ENCODE measurements at regions not wholly inside any gene's neighbourhood (a gene's known extent, or its start where the extent isn't known, plus 50 kb on each side); places are given as distances from the start of the nearest gene placed in this dataset.

DNA sequence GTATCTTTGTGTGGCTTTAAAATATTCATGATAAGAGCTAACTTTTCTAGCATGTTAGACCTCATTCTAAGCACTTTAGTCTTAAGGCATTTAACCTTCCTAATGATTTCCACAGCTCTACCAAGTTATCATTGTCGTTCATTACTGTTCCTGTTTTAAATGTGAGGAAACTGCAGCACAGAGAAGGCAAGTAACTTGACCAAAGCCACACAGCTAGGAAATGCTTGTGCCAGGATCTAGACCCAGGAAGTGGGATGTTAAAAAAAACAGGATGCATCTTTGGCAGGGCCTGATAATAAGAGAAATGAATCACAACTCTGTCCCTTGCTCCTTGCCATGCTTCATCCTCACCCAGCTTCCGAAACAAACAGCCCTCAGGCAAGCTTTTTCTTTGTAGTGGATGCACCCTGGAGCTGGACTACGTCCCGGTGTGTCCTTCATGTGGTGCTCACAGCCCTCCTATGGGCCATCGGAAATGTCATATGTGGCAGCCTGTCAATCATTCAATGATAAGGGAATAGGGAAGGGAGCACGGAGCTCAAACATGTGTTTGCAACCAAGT, 196.9 kb upstream of the RREB1 start:
- DNase-seq (ENCODE audit: extremely low read depth in 1 of 2, low read depth in 1 of 2) = no peak

DNA sequence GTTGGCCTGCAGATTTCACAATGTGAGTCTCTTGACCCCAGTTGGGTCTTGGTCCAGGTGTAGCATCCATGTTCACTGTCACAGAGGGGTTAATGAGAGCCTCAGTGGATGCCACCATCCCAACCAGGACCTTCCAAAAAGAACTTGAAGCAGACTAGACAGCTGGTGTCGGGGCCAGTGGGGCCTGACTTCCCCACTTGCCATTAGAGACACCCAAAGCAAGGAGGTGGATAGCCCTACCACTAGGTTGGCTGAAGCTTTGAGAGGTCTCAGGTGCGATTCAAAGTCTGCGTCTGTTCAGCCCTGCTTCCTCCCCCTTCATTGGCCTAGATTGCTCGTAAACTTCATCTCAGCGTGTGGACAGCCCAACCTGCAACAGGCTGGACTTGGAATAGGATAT, 196.4 kb upstream of the RREB1 start:
- DNase-seq (ENCODE audit: extremely low read depth in 1 of 2, low read depth in 1 of 2) = no peak

DNA sequence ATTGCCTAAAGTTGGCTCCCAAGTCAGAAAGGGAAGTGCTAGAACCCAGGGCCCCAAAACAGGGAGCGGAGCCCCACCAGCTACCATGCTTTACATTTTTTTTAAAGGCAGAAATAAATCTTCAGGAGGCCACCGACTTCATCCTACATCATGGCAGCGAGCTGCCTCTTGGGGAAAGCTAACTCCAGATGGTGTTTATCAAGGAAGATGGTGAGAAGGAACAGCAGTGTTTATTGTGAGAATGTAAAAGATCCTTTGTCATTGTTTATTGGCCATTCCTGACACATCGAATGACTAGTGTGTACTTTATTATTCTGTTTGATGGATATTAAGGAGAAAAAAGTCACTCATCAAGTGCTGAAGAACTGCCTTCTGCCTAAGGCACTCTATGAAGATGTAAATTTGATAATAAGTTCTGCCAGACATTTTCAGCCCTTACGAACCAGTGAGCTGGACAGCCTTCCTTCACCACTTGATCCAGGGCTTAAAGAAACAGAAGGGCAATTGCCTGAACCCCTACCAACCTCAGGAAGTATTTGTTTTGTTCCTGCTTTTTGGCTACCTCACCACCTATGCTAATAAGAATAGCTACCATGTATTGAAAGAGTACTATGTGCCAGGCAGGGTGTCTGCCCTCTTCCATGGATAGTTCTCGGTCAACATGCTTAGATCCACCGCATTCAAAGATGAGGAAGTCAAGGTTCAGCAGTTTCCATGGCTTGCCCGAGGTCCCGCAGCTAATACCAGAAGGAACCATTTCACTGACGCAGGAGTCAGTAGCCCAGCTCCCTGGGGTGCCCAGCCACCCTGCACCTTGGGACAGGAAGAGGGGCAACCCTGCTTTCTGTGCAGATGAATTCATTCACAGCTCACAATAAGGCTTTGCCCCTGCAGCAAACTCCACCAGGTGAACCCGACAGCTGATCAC, 194.7 kb upstream of the RREB1 start:
- no peak for DNase-seq (ENCODE audit: extremely low read depth in 1 of 2, low read depth in 1 of 2)

DNA sequence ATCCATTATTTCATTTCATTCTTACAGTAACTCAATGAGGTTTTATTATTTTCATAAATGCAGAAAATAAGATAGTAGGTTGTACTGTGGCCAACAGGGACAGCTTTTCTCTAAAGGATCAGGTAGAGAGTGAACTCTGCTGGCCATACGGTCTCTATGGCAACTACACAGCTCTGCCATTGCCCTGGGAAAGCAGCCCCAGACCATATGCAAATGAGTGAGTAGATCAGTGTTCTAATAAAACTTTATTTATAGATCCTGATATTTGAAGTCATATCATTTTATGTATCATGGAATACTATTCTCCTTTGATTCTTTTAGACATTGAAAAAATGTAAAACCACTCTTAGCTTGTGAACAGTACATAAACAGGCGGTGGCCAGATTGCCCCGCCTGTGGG, 192.5 kb upstream of the RREB1 start:
- DNase-seq (ENCODE audit: extremely low read depth in 1 of 2, low read depth in 1 of 2) = no peak

DNA sequence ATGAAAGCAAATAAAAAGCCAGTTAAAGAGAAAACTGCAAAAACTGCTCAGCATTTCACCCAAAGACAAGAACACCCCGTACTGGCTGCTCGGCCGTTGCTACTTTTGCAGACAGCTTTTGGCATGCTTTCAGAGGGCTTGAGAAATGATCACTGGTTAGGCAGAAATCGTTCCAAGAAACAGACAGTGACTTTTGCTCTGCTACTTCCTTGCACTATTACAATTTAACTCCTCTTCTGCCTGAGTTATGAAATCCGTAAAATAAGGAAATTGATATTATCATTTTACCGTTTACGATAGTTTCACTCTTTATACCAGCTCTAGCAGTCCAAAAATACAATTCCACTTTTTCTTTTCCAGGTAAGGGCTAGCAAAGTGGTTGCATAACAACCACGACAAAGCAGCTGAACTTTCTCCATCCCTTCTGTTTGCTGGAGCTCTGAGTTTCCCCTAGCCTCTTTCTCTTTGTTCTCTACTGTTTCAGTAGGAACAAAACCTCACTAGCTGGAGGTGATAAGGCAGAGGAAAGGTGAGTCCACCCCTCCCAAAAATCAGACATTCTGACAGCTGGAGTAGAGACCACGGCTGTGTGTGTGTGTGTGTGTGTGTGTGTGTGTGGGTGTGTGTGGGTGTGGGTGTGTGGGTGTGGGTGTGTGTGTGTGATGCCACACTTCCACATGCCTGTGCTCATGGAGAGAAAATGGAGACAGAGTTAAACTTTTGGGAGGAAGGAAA, 191.8 kb upstream of the RREB1 start:
- no peak for DNase-seq (ENCODE audit: extremely low read depth in 1 of 2, low read depth in 1 of 2)

DNA sequence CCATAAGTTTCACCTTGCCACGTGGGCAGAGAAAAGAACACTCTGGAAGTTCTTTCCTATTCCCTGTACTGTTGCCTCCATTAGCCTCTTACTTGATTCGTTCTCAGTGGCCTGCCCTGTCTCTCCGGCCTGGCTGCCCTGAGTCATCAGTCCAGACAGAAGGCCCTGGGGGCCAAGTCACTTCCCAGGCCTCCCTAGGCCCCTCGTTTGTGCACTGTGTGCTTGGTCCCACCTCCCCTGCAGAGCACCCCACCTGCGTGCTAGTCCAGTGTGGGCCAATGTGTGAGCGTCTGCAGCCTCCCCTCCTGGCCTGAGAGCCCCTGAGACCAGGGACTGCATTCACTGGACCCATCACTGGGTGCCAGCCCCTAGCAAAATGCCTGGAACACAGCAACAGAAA, 191.2 kb upstream of the RREB1 start:
- DNase-seq (ENCODE audit: extremely low read depth in 1 of 2, low read depth in 1 of 2) = no peak

DNA sequence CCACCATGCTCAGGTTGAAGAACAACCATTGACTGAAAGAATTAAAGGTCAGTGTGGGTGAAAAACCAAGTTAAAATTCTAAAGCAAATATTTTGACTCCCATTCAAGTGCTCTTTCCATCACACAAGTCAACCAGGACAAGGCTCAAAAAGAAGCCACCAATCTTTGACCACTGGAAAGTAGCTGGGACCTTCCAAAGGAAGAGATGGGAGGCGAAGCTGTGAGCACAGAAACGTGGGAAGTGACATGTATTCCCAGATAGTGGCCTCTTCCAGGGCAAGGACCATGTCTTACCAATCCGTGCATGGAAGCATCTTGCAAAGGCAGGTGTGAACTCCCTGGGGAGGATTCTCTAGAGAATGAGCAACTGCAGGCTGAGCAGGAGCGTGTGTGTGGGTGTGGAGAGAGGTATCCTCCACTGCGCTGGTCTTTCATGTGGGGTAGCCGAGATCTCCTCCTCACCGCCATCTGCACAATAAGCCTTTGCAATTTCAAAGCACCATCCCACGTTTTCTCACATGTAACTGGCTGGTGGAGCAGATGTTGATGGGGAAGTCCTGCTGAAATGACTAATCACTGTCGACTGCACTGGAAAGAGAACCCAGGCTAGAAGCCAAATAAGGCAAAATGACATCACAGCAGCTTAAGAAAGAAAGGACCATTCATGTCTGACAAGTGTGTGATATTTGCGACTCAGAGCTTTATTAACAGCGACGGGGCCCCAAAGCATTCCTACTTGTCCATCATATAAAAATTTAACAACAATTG, 189.4 kb upstream of the RREB1 start:
- DNase-seq (ENCODE audit: extremely low read depth in 1 of 2, low read depth in 1 of 2) = peak; percentile 59 to 82

DNA sequence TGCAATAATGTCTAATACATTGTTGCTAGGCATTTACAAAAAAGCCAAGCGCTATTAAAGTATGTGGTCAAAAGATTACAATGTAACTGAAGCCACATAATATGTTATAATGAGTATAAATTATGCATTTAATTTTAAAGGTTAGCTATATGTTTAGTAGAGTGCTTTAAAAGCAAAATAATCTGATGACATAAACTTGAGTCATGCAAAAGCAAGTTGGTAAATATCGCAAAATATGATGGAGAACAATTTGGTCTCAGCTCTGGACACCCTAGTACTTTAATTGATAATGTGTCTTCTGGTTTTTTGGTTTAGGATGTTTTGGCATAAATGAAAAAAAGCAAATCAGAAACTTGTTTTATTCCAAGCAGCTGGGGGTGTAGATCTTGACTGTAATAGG, 188.6 kb upstream of the RREB1 start:
- DNase-seq (ENCODE audit: extremely low read depth in 1 of 2, low read depth in 1 of 2) = no peak

DNA sequence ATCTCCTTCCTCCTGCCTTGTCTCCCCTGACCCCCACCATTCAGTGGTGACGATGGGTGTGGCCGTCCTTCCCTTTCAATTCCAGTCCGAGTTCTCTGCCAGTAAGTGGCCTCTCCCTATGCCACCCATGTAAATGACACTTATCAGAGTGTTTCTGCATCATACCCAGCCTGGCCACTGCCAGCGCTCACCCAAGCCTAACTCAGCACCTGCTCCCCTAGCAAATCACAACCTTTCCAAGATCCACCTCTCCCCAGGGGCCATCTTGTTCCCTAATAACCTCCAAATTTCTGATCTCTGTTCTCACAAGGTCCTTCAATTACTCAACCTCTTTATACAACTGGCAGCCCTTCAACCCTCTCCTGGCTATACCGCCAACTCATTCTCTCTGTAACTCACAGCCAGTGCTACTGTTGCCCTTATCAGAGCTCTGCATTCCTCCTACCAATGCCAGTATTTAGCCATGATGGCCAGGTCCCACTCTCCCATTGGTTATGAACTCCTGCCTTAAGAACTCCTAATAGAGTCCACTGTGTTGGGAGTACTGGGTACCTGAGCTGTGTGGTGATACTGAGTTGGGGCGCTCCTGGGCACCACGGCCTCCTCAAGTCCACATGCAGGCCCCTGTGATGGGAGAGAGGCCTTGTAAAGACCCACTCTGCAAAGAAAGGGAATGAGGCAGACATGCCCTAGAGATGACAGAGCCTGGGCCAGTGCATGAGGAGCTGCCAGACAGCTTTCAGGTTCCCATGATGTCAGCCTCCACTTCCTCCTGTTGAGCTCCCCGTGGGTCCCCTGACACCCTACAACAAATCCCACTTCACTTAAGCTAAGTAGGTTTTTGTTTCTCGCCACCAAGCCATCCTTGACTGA, 187.4 kb upstream of the RREB1 start:
- no peak for DNase-seq (ENCODE audit: extremely low read depth in 1 of 2, low read depth in 1 of 2)

DNA sequence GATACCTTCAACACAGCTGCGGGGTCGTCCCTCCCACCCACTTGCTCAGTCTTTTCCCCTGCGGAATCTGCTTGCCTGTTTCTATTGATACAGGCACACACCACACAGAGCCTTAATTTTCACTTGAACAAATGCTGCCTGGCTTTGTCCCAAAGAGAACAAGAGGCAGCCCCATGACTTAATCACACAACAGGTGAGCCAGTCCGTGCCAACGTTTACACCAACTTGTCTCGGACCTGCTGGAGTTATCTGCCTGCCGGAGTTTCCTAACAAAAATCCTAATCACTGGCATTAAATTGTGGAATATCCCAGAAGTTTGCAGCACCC, 186.8 kb upstream of the RREB1 start:
- no peak for DNase-seq (ENCODE audit: extremely low read depth in 1 of 2, low read depth in 1 of 2)

DNA sequence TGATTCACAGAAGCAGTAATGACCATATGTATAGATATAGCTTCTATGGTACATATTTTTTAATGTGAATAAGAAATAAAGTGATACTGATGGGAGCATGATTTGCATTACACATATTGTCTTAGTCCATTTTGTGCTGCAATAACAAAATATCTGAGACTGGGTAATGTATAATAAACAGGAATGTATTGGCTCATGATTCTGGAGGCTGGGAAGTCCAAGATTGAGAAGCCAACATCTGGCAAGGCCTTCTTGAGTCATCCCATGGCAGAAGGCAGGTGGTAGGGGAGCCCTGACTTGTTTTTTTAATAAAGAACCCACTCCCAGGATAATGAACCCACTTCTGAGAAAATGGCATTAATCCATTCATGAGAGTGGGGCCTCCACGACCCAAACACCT, 185.6 kb upstream of the RREB1 start:
- DNase-seq (ENCODE audit: extremely low read depth in 1 of 2, low read depth in 1 of 2) = no peak

DNA sequence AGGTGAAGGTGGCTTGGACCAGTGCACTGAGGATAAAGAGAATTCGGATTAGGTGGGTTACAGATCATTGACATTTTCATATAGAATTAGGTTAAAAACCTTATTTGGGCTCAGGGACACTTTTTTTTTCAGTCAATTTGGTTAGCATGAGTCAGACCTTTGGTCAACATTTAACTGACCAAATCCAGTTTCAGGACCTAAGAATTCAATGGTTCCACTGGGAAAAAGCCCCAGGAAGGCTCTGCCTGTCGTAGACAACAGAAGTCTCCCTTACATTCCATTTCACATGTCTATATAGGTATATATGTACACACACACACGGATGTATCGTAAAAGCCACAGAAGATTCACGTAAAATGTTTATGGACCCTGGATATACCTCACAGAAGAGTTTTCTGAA, 184.2 kb upstream of the RREB1 start:
- DNase-seq (ENCODE audit: extremely low read depth in 1 of 2, low read depth in 1 of 2) = no peak

DNA sequence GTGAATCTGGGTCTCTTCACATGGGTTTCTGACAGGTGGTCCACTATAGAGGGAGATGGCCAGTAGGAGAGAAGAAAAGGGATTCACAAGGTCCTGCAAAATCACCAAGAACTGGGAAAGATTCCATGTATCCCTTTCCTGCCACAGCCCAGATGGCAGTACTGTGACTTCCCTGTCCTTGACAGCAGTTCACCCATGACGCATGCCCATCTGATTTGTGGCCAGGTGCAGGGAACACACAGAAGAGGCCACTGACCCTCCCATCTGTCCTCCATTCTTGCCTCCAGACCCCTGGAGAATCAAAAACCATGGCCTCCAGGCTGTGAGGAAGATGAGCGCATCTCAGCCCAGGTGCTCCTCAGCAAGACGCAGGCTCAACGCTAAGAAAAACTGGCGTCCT, 183.1 kb upstream of the RREB1 start:
- no peak for DNase-seq (ENCODE audit: extremely low read depth in 1 of 2, low read depth in 1 of 2)

DNA sequence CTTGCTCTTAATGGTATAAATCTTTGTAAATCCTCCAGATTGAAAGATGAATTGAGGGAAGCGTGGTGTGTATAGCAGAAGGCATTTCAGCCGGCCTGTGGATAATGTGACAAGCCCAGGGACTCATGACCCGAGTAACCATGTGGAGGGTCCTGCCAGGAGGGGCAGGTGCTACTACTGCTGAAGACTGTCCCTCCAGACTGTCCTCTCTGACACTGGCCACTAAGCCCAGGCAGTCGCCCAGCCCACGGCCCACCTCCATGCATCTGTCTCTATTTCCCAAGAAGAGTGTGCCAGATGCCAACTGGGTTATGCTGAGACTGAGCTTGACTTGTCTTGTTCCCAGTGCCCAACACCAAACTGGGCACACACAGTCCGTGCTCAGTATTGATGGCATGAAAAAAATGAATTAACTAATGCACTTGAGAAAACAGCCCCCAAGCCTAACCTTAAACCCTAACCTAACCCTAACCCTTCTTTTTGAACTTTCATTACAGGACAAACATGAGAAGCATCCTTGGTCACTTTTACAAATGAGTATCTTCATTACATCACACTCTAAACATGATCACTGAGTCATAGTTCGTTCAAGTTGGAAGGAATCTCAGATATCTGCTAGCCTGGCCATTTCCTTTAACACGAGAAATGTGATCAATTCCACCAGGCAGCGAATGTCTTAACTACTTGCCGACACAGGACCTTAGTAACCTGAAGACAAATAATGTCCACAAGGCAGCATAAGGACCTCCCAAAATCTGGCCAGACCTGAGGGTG, 182.2 kb upstream of the RREB1 start:
- no peak for DNase-seq (ENCODE audit: extremely low read depth in 1 of 2, low read depth in 1 of 2)

DNA sequence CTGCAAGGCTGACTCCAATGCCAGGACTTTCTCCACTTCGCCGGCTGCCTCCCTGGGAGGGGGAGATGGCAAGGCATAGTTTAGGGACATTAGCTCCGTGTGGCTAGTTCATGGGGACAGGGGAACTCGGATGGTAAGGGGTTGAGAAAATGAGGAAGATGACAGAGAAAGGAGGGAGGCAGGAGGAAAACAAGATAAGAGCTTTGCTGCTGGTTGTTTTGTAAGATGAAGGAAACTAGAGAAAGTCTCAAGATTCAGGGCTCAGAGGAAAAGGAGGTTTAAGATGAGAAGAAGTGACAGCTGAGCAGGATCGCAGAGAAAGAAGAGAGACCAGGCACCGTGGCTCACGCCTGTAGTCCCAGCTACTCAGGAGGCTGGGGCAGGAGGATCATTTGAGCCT, 180.9 kb upstream of the RREB1 start:
- DNase-seq (ENCODE audit: extremely low read depth in 1 of 2, low read depth in 1 of 2) = no peak

DNA sequence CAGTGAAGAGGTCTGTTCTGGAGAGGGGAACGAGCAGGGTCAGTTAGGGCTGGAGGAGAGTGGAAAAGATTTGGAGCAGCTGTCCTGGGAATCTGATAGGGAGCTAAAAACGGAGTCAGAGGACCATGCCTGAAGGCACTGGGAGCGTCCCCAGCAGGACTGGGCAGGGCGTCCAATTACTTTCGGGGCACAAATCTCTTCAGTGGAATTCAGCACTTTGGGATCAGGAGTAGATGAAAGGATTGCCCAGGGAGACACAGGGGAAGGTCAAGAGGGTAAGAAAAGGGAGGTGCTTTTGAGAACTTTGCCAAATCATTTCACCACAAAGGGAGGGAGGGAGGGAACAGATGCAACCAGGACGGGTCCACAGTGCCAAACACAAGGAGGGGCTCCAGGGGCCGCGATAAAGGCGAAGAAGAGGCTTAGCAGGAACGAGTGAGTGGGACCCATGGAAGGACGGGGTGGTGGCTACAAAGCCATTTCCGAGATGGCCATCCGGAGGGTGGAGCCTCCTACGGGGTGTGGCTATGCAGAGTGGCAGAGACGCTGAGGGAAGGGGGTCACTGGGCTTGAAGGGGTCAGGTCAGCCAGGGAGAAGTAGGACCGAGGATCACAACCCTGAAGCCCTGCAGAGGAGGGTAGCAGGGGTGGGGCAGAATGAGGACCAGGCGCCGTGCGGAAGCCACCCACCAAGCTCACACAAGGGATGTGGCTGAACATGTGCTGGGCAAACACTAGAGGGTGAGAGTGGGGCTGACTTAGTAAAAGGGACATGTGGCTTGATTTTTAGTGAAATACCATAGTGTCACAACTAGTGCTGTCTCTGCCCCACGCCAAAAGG, 180.0 kb upstream of the RREB1 start:
- DNase-seq (ENCODE audit: extremely low read depth in 1 of 2, low read depth in 1 of 2) = no peak

DNA sequence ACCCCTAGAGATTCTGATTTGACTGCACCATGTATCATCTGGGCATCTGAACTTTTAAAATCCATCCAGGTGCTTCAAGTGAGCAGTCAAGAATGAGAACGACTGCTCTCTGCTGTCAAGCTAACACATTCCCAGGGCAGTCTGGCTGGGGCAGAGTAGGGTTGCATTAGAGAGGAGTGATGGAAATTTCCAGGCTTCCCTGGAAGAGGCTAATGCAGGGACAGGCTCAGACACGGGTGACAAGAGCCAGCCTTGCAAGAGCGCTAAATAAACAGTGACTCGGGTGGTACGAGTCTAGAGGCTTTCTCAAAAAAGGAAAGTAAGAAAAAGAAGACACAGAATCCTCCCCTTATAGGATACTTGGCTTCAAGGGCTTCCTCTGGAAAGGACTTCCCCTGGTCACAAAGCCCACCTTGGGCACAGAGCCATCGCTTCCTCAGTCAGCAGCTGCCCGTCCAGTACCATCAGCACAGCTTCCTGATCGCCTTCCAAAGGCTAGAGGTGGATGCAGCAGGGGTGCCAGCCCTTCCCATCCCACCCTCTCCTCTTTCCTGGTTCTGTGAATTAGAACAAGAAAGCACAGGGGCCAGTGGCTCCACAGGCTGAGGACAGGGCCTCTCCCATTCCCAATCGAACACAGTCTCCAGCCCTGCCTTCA, 177.4 kb upstream of the RREB1 start:
- DNase-seq (ENCODE audit: extremely low read depth in 1 of 2, low read depth in 1 of 2) = no peak

Measured in stimulated activated CD8-positive, alpha-beta memory T cell treated with anti-CD3 and anti-CD28 coated beads, Interleukin-7, amount 100 ng/mL, for 48 hours (primary cell).